A549 (cell line): ENCODE measurements at regions not wholly inside any gene's neighbourhood (a gene's known extent, or its start where the extent isn't known, plus 50 kb on each side); places are given as distances from the start of the nearest gene placed in this dataset.
"Not testable (repeated sequence)": the region's sequence is repeated elsewhere in the genome, so short reads cannot be mapped to it uniquely, and the experiment has no call there.

ENCODE experiments used
- ATAC-seq, 2 experiments: fragments of 200-7000 bp in 1 of 2; fragments of >200 bp in 1 of 2; cut with Nextera tagmentation in 1 of 2; cut with Tn5 transposase in 1 of 2; 3 replicates each; pipeline versions ENCODE4 v1.8.0 to v1.9.1; 2018 to 2020; ENCODE audit warnings: mild to moderate bottlenecking in 1 of 2, moderate library complexity in 1 of 2
- CTCF ChIA-PET: fragments of 300-600 bp; sonication (Branson Sonifier 250); formaldehyde crosslinking; extraction: SDS; loops from one replicate; lab custom pipeline; 2021; ENCODE audit warnings: antibody characterized with exemption, inconsistent platforms; lab: Yijun Ruan, JAX
- POLR2A ChIA-PET: fragments of 350-600 bp; formaldehyde crosslinking; extraction: SDS; loops from one replicate; lab custom pipeline; 2021; ENCODE audit warnings: antibody characterized with exemption, inconsistent platforms; lab: Yijun Ruan, JAX
- DNase-seq, 2 experiments: peaks; one replicate each; pipeline versions ENCODE4 v3.0.0 to v3.0.0-alpha.2; 2011 to 2016; ENCODE audit warnings: low read depth in 1 of 2, low spot score in 1 of 2
- FAIRE-seq: peaks from 2 replicates; lab custom pipeline; 2011; peaks lifted over from hg19 to GRCh38; lab: Jason Lieb, UNC
- H3K27ac ChIP-seq, 2 experiments: fragments of >200 bp; sonication (Bioruptor Twin); formaldehyde crosslinking; 3 replicates each; pipeline ENCODE4 v1.5.1; 2016 to 2017
- H3K4me1 ChIP-seq: fragments of >200 bp; sonication (Bioruptor Twin); formaldehyde crosslinking; 3 replicates; pipeline ENCODE4 v1.6.1; 2016
- H3K4me2 ChIP-seq: fragments of >200 bp; sonication (Bioruptor Twin); formaldehyde crosslinking; 3 replicates; pipeline ENCODE4 v1.6.1; 2016
- H3K4me3 ChIP-seq: fragments of >200 bp; sonication (Bioruptor Twin); formaldehyde crosslinking; 3 replicates; pipeline ENCODE4 v1.5.1; 2016
- H3K9me3 ChIP-seq: fragments of >200 bp; sonication (Bioruptor Twin); formaldehyde crosslinking; 3 replicates; pipeline ENCODE4 v1.6.1; 2016
- ATOH8 ChIP-seq: fragments of 250-450 bp; sonication (Bioruptor Pico); IDR thresholded peaks from 2 replicates; pipeline ENCODE4 v1.5.0; 2020; ENCODE audit warnings: low read depth, mild to moderate bottlenecking, moderate library complexity
- BCL3 ChIP-seq: fragments of >200 bp; sonication (Bioruptor Twin); formaldehyde crosslinking; IDR thresholded peaks from 3 replicates; pipeline ENCODE4 v1.6.1; 2016
- BHLHE40 ChIP-seq: IDR thresholded peaks from 2 replicates; pipeline ENCODE4 v1.6.1; 2012; ENCODE audit warnings: low read depth, low read length, inconsistent platforms
- CTCF ChIP-seq: fragments of >200 bp; sonication (Bioruptor Twin); formaldehyde crosslinking; IDR thresholded peaks from 3 replicates; pipeline ENCODE4 v1.5.1; 2016
- ELK1 ChIP-seq: fragments of 150-350 bp; IDR thresholded peaks from 2 replicates; pipeline ENCODE4 v1.6.1; 2014; ENCODE audit warnings: low read depth, mild to moderate bottlenecking, low read length
- ESRRA ChIP-seq: fragments of 150-350 bp; IDR thresholded peaks from 2 replicates; pipeline ENCODE4 v1.6.1; 2014; ENCODE audit warnings: mild to moderate bottlenecking, low read length, borderline replicate concordance
- FOSB ChIP-seq: fragments of 250-450 bp; sonication (Bioruptor Pico); IDR thresholded peaks from 2 replicates; pipeline ENCODE4 v1.5.0; 2020; ENCODE audit warnings: mild to moderate bottlenecking, moderate library complexity
- FOSL2 ChIP-seq, 2 experiments: fragments of 450-650 bp in 1 of 2; fragments of >200 bp in 1 of 2; sonication (Bioruptor Twin) in 1 of 2; formaldehyde crosslinking; IDR thresholded peaks; 2 replicates each; pipeline versions ENCODE4 v1.5.0 to v1.6.1; 2016 to 2020; ENCODE audit warnings: mild to moderate bottlenecking in 1 of 2, moderate library complexity in 1 of 2
- HDAC2 ChIP-seq: fragments of 200-600 bp; sonication (generic); IDR thresholded peaks from 2 replicates; pipeline ENCODE4 v1.6.1; 2016
- HOXB5 ChIP-seq: fragments of 250-450 bp; sonication (Bioruptor Pico); IDR thresholded peaks from 2 replicates; pipeline ENCODE4 v1.5.0; 2020; ENCODE audit warnings: mild to moderate bottlenecking, moderate library complexity
- JUN ChIP-seq, 2 experiments: fragments of >200 bp; sonication (Bioruptor Twin); formaldehyde crosslinking; IDR thresholded peaks; 2 replicates in 1 of 2; 3 replicates in 1 of 2; pipeline ENCODE4 v1.6.1; 2016 to 2017
- KDM1A ChIP-seq: fragments of 200-600 bp; sonication (generic); IDR thresholded peaks from 2 replicates; pipeline ENCODE4 v1.6.1; 2016; ENCODE audit warnings: low read depth, mild to moderate bottlenecking
- MAFK ChIP-seq: fragments of 450-650 bp; IDR thresholded peaks from 2 replicates; pipeline ENCODE4 v1.6.1; 2014; ENCODE audit not compliant: partially characterized antibody
- MAX ChIP-seq: IDR thresholded peaks from 2 replicates; pipeline ENCODE4 v1.6.1; 2012
- NPAS2 ChIP-seq: fragments of 250-450 bp; sonication (Bioruptor Pico); IDR thresholded peaks from 2 replicates; pipeline ENCODE4 v1.8.0; 2022; ENCODE audit warnings: mild to moderate bottlenecking, moderate library complexity, borderline replicate concordance
- NR3C1 ChIP-seq: fragments of >200 bp; sonication (Bioruptor Twin); formaldehyde crosslinking; IDR thresholded peaks from 3 replicates; pipeline ENCODE4 v1.6.1; 2017
- PBX3 ChIP-seq: IDR thresholded peaks from 2 replicates; pipeline ENCODE4 v1.6.1; 2012
- POLR2A ChIP-seq: IDR thresholded peaks from 2 replicates; pipeline ENCODE4 v1.6.1; 2012; ENCODE audit warnings: mild to moderate bottlenecking, low read length
- RCOR1 ChIP-seq: fragments of 150-350 bp; IDR thresholded peaks from 2 replicates; pipeline ENCODE4 v1.6.1; 2014; ENCODE audit warnings: antibody characterized with exemption, low read length, low read depth
- SMC3 ChIP-seq: fragments of >200 bp; sonication (Bioruptor Twin); formaldehyde crosslinking; IDR thresholded peaks from 3 replicates; pipeline ENCODE4 v1.6.1; 2018; ENCODE audit warnings: inconsistent platforms
- SREBF2 ChIP-seq: fragments of 450-650 bp; IDR thresholded peaks from 2 replicates; pipeline ENCODE4 v1.6.1; 2014; ENCODE audit warnings: mild to moderate bottlenecking, moderate library complexity
- TFCP2L1 ChIP-seq: fragments of 250-450 bp; sonication (Bioruptor Pico); IDR thresholded peaks from 2 replicates; pipeline ENCODE4 v1.5.0; 2021; ENCODE audit warnings: mild to moderate bottlenecking
- ZSCAN20 ChIP-seq: fragments of 250-450 bp; sonication (Bioruptor Pico); IDR thresholded peaks from 2 replicates; pipeline ENCODE4 v1.8.0; 2022; ENCODE audit warnings: mild to moderate bottlenecking, moderate library complexity
- WGBS: methylation state at CpG from one replicate; pipeline ENCODE4 v1.1.6; 2017; ENCODE audit errors: missing lambda C conversion rate; 5-methylcytosine and 5-hydroxymethylcytosine counted together

GRCh38 chr6:120273411-120273810 lies 923.9 kb upstream of the MAN1A1 start:
- no peak overlapping the region for H3K4me3 ChIP-seq
- no peaks in the 10 kb centered on the region for H3K4me1 ChIP-seq
- CTCF ChIA-PET, result no interaction called here
- H3K27ac ChIP-seq, result no peak overlapping the region
- no peak overlapping the region for H3K4me2 ChIP-seq
- POLR2A ChIA-PET, result no interaction called here
- WGBS, result 47% methylated on average over 3 of the region's 3 CpGs
- TF ChIP-seq ELK1, result no peak
- no peak for TF ChIP-seq HOXB5 (CRISPR knock-in tag)
- no peak for TF ChIP-seq POLR2A
- TF ChIP-seq MAFK, result no peak
- no peak for TF ChIP-seq NR3C1
- no peaks in the 10 kb centered on the region for H3K9me3 ChIP-seq
- DNase-seq (no peak), ATAC-seq (no peak), FAIRE-seq (no peak)

GRCh38 chr6:120272038-120272437 lies 922.5 kb upstream of the MAN1A1 start:
- Histone ChIP-seq H3K4me2 (no peak overlapping the region), H3K4me1 (no peaks in the 10 kb centered on the region), H3K9me3 (no peaks in the 10 kb centered on the region), H3K4me3 (no peak overlapping the region), H3K27ac (no peak overlapping the region)
- no peak for DNase-seq
- POLR2A ChIA-PET, result no interaction called here
- no peak for FAIRE-seq
- CTCF ChIA-PET, result no interaction called here
- no peak for TF ChIP-seq FOSL2 (IDR thresholded peaks at IDR 0.05)
- TF ChIP-seq FOSL2 (CRISPR knock-in tag; IDR thresholded peaks at IDR 0.05), result no peak
- TF ChIP-seq BHLHE40, result no peak
- no peak for TF ChIP-seq POLR2A
- TF ChIP-seq PBX3, result no peak
- no peak for ATAC-seq

- H3K27ac ChIP-seq, H3K9me3 ChIP-seq, H3K4me3 ChIP-seq, H3K4me2 ChIP-seq, ATAC-seq, H3K4me1 ChIP-seq, DNase-seq, POLR2A ChIA-PET, FAIRE-seq, CTCF ChIA-PET: not testable (repeated sequence)
- 20% methylated on average over 1 of the region's 9 CpGs for WGBS
Observed at GRCh38 chr6:120268256-120268655, 918.7 kb upstream of the MAN1A1 start.

- ChIA-PET CTCF (no interaction called here), POLR2A (no interaction called here)
- H3K27ac ChIP-seq, result no peak overlapping the region
- H3K9me3 ChIP-seq, result no peaks in the 10 kb centered on the region
- WGBS, result 45% methylated on average over 2 of the region's 2 CpGs
- ATAC-seq, result no peak
- TF ChIP-seq NPAS2 (CRISPR knock-in tag) (no peak), ESRRA (no peak), RCOR1 (no peak), FOSB (no peak), HOXB5 (CRISPR knock-in tag) (no peak), HDAC2 (no peak), SMC3 (no peak)
- no peak overlapping the region for H3K4me2 ChIP-seq
- no peaks in the 10 kb centered on the region for H3K4me1 ChIP-seq
- DNase-seq, result no peak
- FAIRE-seq, result no peak
- H3K4me3 ChIP-seq, result no peak overlapping the region
Observed at GRCh38 chr6:120262354-120262753, 912.8 kb upstream of the MAN1A1 start.

GRCh38 chr6:120260636-120261035 lies 911.1 kb upstream of the MAN1A1 start:
- no peak for FAIRE-seq
- TF ChIP-seq MAX (no peak), KDM1A (no peak), ZSCAN20 (CRISPR knock-in tag) (no peak), BCL3 (no peak), SREBF2 (no peak), ATOH8 (CRISPR knock-in tag) (no peak), JUN (IDR thresholded peaks at IDR 0.05) (no peak), TFCP2L1 (no peak), CTCF (no peak)

More at GRCh38 chr6:120260636-120261035, 911.1 kb upstream of the MAN1A1 start:
- H3K4me3 ChIP-seq, result no peak overlapping the region
- ChIA-PET CTCF (no interaction called here), POLR2A (no interaction called here)
- WGBS, result 4% methylated on average over 2 of the region's 2 CpGs
- no peaks in the 10 kb centered on the region for H3K9me3 ChIP-seq
- H3K4me2 ChIP-seq, result no peak overlapping the region
- H3K27ac ChIP-seq, result no peak overlapping the region
- ATAC-seq (no peak), DNase-seq (no peak)
- H3K4me1 ChIP-seq, result no peaks in the 10 kb centered on the region
